Smooth muscle cell of the brain vasculature (primary cell): ENCODE measurements at regions not wholly inside any gene's neighbourhood (a gene's known extent, or its start where the extent isn't known, plus 50 kb on each side); places are given as distances from the start of the nearest gene placed in this dataset.
A peak's percentile ranks its signal among the peaks of the same experiment; 100 is the strongest.

Source experiments
- DNase-seq: peaks from one replicate; pipeline ENCODE4 v3.0.0-alpha.2; 2012; ENCODE audit warnings: low read depth, low spot score

- no peak for DNase-seq
Measured at GRCh38 chr1:222290866-222291265, 257.0 kb downstream of the HHIPL2 start.

- DNase-seq = no peak
Measured at GRCh38 chr1:222288053-222288452, 259.9 kb downstream of the HHIPL2 start.

- DNase-seq = no peak
Measured at GRCh38 chr1:222286011-222286410, 261.9 kb downstream of the HHIPL2 start.

- DNase-seq = no peak
Measured at GRCh38 chr1:222285526-222285925, 262.4 kb downstream of the HHIPL2 start.

GRCh38 chr1:222284466-222284865 is 263.4 kb downstream of the HHIPL2 start:
- no peak for DNase-seq

- no peak for DNase-seq
Measured at GRCh38 chr1:222283147-222283768, 264.6 kb downstream of the HHIPL2 start.

- DNase-seq = no peak
Measured at GRCh38 chr1:222279591-222279990, 268.3 kb downstream of the HHIPL2 start.

GRCh38 chr1:222278501-222278900 is 269.4 kb downstream of the HHIPL2 start:
- no peak for DNase-seq

- DNase-seq = no peak
Measured at GRCh38 chr1:222275729-222276465, 272.0 kb downstream of the HHIPL2 start.

- DNase-seq = no peak
Measured at GRCh38 chr1:222275001-222275728, 272.7 kb downstream of the HHIPL2 start.

GRCh38 chr1:222266223-222267196 is 281.4 kb downstream of the HHIPL2 start:
- peak; percentile 12 for DNase-seq

GRCh38 chr1:222263791-222264190 is 284.1 kb downstream of the HHIPL2 start:
- no peak for DNase-seq

GRCh38 chr1:222257027-222257426 is 290.9 kb downstream of the HHIPL2 start:
- no peak for DNase-seq

GRCh38 chr1:222256058-222256457 is 291.8 kb downstream of the HHIPL2 start:
- DNase-seq = no peak

GRCh38 chr1:222252788-222253187 is 295.1 kb downstream of the HHIPL2 start:
- no peak for DNase-seq

GRCh38 chr1:222251847-222252246 is 296.1 kb downstream of the HHIPL2 start:
- DNase-seq = no peak

- DNase-seq = no peak
Measured at GRCh38 chr1:222250376-222250775, 297.5 kb downstream of the HHIPL2 start.

- DNase-seq = no peak
Measured at GRCh38 chr1:222247811-222248310, 300.0 kb downstream of the HHIPL2 start.

- no peak for DNase-seq
Measured at GRCh38 chr1:222247081-222247480, 300.8 kb downstream of the HHIPL2 start.

- DNase-seq = no peak
Measured at GRCh38 chr1:222243902-222244301, 304.0 kb downstream of the HHIPL2 start.

- DNase-seq = no peak
Measured at GRCh38 chr1:222242492-222242891, 305.4 kb downstream of the HHIPL2 start.
